OCI-LY7 (cell line): ENCODE measurements at regions not wholly inside any gene's neighbourhood (a gene's known extent, or its start where the extent isn't known, plus 50 kb on each side); places are given as distances from the start of the nearest gene placed in this dataset.

Source experiments
- BruUV-seq: library from RNA; stranded (reverse); fragments of 400-500 nt; replicated peaks from 2 replicates; lab custom pipeline; 2021; lab: Mats Ljungman, UMichigan
- CTCF ChIA-PET: fragments of 300-600 bp; sonication (Branson Sonifier 250); formaldehyde crosslinking; loops from one replicate; lab custom pipeline; 2022; ENCODE audit warnings: antibody characterized with exemption; ENCODE audit not compliant: unreplicated experiment; lab: Charles Lee
- POLR2A ChIA-PET: fragments of 300-600 bp; sonication (Branson Sonifier 250); formaldehyde crosslinking; loops from one replicate; lab custom pipeline; 2022; ENCODE audit warnings: antibody characterized with exemption; lab: Charles Lee
- DNase-seq: peaks from one replicate; pipeline ENCODE4 v3.0.0-alpha.2; 2015; ENCODE audit warnings: low spot score
- H2AFZ ChIP-seq: fragments of 200-600 bp; sonication (generic), shearing (Covaris generic); 2 replicates; pipeline ENCODE4 v1.6.1; 2014; ENCODE audit warnings: mild to moderate bottlenecking, antibody characterized with exemption, low read length, moderate library complexity
- H3K27ac ChIP-seq: fragments of 200-600 bp; sonication (generic); 2 replicates; pipeline ENCODE4 v1.5.1; 2014; ENCODE audit warnings: mixed run types, low read depth, mild to moderate bottlenecking, moderate library complexity, low read length, inconsistent platforms; ENCODE audit not compliant: poor library complexity, severe bottlenecking
- H3K36me3 ChIP-seq: fragments of 200-600 bp; sonication (generic); 2 replicates; pipeline ENCODE4 v1.6.1; 2014; ENCODE audit warnings: mild to moderate bottlenecking, antibody characterized with exemption, low read length, moderate library complexity, mixed read lengths; ENCODE audit not compliant: insufficient read depth
- H3K4me1 ChIP-seq: fragments of 200-600 bp; sonication (generic); 2 replicates; pipeline ENCODE4 v1.5.1; 2014; ENCODE audit warnings: mild to moderate bottlenecking, low read length; ENCODE audit not compliant: insufficient read depth, poor library complexity, severe bottlenecking
- H3K4me2 ChIP-seq: fragments of 200-600 bp; sonication (generic); 2 replicates; pipeline ENCODE4 v1.6.1; 2014; ENCODE audit warnings: mild to moderate bottlenecking, low read length
- H3K4me3 ChIP-seq: fragments of 200-600 bp; sonication (generic); 2 replicates; pipeline ENCODE4 v1.5.1; 2014; ENCODE audit warnings: mild to moderate bottlenecking, low read depth, low read length; ENCODE audit not compliant: poor library complexity, severe bottlenecking
- H3K79me2 ChIP-seq: fragments of 200-600 bp; sonication (generic); 2 replicates; pipeline ENCODE4 v1.6.1; 2016; ENCODE audit warnings: low read depth, mild to moderate bottlenecking, low read length, moderate library complexity, mixed read lengths; ENCODE audit not compliant: insufficient read depth
- H3K9me2 ChIP-seq: fragments of 200-600 bp; sonication (generic); 2 replicates; pipeline ENCODE4 v1.6.1; 2016; ENCODE audit warnings: mild to moderate bottlenecking, low read length, mixed read lengths; ENCODE audit not compliant: insufficient read depth
- H3K9me3 ChIP-seq: fragments of 200-600 bp; sonication (generic); 2 replicates; pipeline ENCODE4 v1.6.1; 2014; ENCODE audit warnings: mild to moderate bottlenecking, mixed run types, low read length, mixed read lengths
- H4K20me1 ChIP-seq: fragments of 200-600 bp; sonication (generic); 2 replicates; pipeline ENCODE4 v1.6.1; 2014; ENCODE audit warnings: mild to moderate bottlenecking, antibody characterized with exemption, low read length, moderate library complexity, mixed read lengths; ENCODE audit not compliant: insufficient read depth
- EZH2phosphoT487 ChIP-seq: fragments of 200-600 bp; sonication (generic); IDR thresholded peaks from 2 replicates; pipeline ENCODE4 v1.6.1; 2018; ENCODE audit warnings: low read depth, borderline replicate concordance, mild to moderate bottlenecking, mixed run types, antibody characterized with exemption, low read length, moderate library complexity, mixed read lengths
- intact Hi-C: fragments of 100-400 bp; cut with micrococcal nuclease; formaldehyde crosslinking; loops from one replicate; pipeline ENCODE4 v1.10.0; 2022; ENCODE audit not compliant: unreplicated experiment
- TF ChIP-seq, protein P1 (sequence below): fragments of 200-600 bp; sonication (generic); conservative IDR thresholded peaks from 2 replicates; pipeline ENCODE4 v1.5.1; 2014; ENCODE audit warnings: mild to moderate bottlenecking, antibody characterized with exemption, low read length, moderate library complexity, mixed read lengths

GRCh38 chr3:194986208-194987043 lies 284.5 kb downstream of the XXYLT1 start:
- CTCF ChIA-PET, result no interaction called here
- H3K9me2 ChIP-seq, result no peaks in the 10 kb centered on the region
- H3K9me3 ChIP-seq, result no peaks in the 10 kb centered on the region
- no peak for TF ChIP-seq EZH2phosphoT487
- TF ChIP-seq, protein P1, sequence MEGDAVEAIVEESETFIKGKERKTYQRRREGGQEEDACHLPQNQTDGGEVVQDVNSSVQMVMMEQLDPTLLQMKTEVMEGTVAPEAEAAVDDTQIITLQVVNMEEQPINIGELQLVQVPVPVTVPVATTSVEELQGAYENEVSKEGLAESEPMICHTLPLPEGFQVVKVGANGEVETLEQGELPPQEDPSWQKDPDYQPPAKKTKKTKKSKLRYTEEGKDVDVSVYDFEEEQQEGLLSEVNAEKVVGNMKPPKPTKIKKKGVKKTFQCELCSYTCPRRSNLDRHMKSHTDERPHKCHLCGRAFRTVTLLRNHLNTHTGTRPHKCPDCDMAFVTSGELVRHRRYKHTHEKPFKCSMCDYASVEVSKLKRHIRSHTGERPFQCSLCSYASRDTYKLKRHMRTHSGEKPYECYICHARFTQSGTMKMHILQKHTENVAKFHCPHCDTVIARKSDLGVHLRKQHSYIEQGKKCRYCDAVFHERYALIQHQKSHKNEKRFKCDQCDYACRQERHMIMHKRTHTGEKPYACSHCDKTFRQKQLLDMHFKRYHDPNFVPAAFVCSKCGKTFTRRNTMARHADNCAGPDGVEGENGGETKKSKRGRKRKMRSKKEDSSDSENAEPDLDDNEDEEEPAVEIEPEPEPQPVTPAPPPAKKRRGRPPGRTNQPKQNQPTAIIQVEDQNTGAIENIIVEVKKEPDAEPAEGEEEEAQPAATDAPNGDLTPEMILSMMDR, result no peak
- intact Hi-C loops, result no loop called here
- H3K4me3 ChIP-seq, result no peak overlapping the region
- POLR2A ChIA-PET, result no interaction called here
- no TSS peak for BruUV-seq
- no peak overlapping the region for H3K27ac ChIP-seq
- H3K4me2 ChIP-seq, result no peak overlapping the region
- no peaks in the 10 kb centered on the region for H3K4me1 ChIP-seq
- no peak overlapping the region for H2AFZ ChIP-seq
- no peaks in the 10 kb centered on the region for H3K36me3 ChIP-seq
- H4K20me1 ChIP-seq, result no peaks in the 10 kb centered on the region
- DNase-seq, result no peak
- no peaks in the 10 kb centered on the region for H3K79me2 ChIP-seq

GRCh38 chr3:194987571-194988494 lies 283.1 kb downstream of the XXYLT1 start:
- Histone ChIP-seq H3K4me3 (no peak overlapping the region), H3K9me2 (no peaks in the 10 kb centered on the region), H2AFZ (no peak overlapping the region), H4K20me1 (no peaks in the 10 kb centered on the region), H3K9me3 (no peaks in the 10 kb centered on the region), H3K27ac (no peak overlapping the region), H3K4me1 (no peaks in the 10 kb centered on the region), H3K79me2 (no peaks in the 10 kb centered on the region), H3K4me2 (no peak overlapping the region), H3K36me3 (no peaks in the 10 kb centered on the region)
- ChIA-PET CTCF (interaction anchor here (0.6 kb wide), 1 partner anchor 408 kb away, joined by 3 read pairs; no protein-coding TSS in a partner anchor), POLR2A (no interaction called here)
- TF ChIP-seq EZH2phosphoT487, result no peak
- TF ChIP-seq, protein P1, result no peak
- DNase-seq, result no peak
- no TSS peak for BruUV-seq
- intact Hi-C loops, result no loop called here
